DMS 273 (cell line): ENCODE measurements at regions not wholly inside any gene's neighbourhood (a gene's known extent, or its start where the extent isn't known, plus 50 kb on each side); places are given as distances from the start of the nearest gene placed in this dataset.

Experiments used
- DNase-seq: peaks from one replicate; lab custom pipeline; 2025; ENCODE audit not compliant: unreplicated experiment; lab: John Stamatoyannopoulos, UW

DNA sequence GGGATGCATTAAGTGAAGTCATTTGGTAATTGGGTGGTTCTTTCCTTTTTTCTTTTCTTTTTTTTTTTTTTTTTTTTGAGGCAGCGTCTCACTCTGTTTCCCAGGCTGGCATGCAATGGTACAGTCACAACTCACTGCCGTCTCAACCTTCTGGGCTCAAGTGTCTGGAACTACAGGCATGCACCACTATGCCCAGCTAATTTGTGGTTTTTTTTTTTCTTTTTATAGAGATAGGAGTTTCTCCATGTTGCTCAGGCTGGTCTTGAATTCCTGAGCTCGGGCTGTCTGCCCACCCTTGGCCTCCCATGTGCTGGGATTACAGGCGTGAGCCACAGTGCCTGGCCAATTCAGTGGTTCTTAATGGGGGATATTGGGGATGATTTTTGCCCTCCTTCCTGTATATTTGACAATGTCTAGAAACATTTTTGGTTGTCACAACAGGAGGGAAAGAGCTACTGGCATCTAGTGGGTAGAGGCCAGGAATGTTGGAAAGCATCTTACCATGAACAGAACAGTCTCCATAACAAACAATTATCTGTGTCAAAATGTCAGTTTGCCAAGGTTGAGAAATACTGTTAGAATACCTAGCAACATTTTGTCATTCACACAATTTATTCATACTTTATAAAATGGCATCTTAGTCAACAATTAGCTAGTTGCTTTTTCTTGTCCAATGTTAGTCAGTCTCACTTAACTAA lies 79.4 kb upstream of the CNTN3 start:
- no peak for DNase-seq

GRCh38 chr3:74693251-74693650 lies 78.8 kb upstream of the CNTN3 start:
- DNase-seq, result no peak

- no peak for DNase-seq
Measured at GRCh38 chr3:74691946-74692345, 77.5 kb upstream of the CNTN3 start.

DNA sequence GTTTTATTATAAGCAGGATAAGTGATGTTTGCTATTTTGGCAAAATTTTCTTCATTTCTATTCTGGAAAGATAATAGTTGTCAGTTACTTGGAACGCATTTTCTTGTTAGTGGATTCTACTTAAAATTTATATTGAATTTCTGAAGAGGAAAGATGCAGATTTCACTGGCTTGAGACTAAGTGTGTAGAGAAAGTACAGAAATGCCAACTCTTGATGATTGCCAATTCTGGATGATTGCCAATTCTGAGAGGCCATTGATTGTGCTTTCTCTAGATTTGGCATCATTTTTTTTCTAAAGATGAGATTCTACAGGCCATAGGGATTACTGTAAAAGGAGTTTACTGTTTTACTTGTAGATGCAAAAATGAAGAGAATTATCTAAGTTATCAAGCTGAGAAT lies 58.9 kb upstream of the CNTN3 start:
- no peak for DNase-seq

GRCh38 chr3:74664606-74665005 lies 50.1 kb upstream of the CNTN3 start:
- DNase-seq, result no peak
